ENCODE measurements at regions not wholly inside any gene's neighbourhood (a gene's known extent, or its start where the extent isn't known, plus 50 kb on each side); places are given as distances from the start of the nearest gene placed in this dataset.

DNA sequence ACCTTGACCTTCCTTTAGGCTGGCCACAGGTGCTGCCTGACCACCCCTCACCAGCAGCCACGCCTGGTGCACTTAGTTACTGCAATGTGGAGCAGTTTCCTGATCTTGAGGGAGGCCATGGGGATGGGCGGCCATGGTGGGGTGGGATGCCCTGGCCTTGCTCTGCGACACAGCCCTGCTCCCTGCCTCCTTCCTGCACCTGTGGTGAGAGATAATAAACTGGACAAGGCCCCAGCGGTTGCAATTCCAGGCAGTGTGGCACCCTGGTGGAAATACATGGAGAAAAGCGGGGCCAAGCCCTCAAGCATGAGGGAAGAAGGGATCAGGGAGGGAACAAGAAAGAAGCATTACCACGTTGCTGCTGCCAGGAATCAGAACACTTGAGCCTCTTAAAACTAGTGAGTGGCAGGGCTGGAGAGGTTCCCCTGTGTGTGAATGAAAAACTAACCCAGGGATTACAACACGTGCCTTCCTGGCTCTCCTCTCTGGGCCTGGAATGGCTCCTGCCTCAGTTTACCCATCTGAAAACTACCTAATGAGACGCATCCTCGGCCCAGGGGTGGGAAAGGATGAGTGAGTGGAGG lies 213.2 kb downstream of the LY86 start:
- TF ChIP-seq, protein P1, sequence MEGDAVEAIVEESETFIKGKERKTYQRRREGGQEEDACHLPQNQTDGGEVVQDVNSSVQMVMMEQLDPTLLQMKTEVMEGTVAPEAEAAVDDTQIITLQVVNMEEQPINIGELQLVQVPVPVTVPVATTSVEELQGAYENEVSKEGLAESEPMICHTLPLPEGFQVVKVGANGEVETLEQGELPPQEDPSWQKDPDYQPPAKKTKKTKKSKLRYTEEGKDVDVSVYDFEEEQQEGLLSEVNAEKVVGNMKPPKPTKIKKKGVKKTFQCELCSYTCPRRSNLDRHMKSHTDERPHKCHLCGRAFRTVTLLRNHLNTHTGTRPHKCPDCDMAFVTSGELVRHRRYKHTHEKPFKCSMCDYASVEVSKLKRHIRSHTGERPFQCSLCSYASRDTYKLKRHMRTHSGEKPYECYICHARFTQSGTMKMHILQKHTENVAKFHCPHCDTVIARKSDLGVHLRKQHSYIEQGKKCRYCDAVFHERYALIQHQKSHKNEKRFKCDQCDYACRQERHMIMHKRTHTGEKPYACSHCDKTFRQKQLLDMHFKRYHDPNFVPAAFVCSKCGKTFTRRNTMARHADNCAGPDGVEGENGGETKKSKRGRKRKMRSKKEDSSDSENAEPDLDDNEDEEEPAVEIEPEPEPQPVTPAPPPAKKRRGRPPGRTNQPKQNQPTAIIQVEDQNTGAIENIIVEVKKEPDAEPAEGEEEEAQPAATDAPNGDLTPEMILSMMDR (IDR thresholded peaks at IDR 0.05; ENCODE audit: extremely low read depth in 1 of 2, insufficient read depth in 1 of 2, low read depth in 1 of 2, low read length in 2 of 2) = no peak
- no peak for TF ChIP-seq POLR2A (IDR thresholded peaks at IDR 0.05; ENCODE audit: low read depth, low read length)
- no peak for TF ChIP-seq POLR2AphosphoS5 (IDR thresholded peaks at IDR 0.05; ENCODE audit: insufficient read depth, low read depth, low read length)
- no peak for TF ChIP-seq EZH2 (IDR thresholded peaks at IDR 0.05; ENCODE audit: borderline replicate concordance, low read depth, low read length, severe bottlenecking)
